ENCODE measurements at regions not wholly inside any gene's neighbourhood (a gene's known extent, or its start where the extent isn't known, plus 50 kb on each side); places are given as distances from the start of the nearest gene placed in this dataset.

- TF ChIP-seq EZH2 (IDR thresholded peaks at IDR 0.05; ENCODE audit: low read depth) (no peak), CTCF (conservative IDR thresholded peaks at IDR 0.05) (no peak)
Measured at GRCh38 chr13:47033216-47033615, 136.4 kb upstream of the HTR2A start.

All from PC-9 (cell line).